Hepatocyte (in vitro differentiated cells): ENCODE measurements at regions not wholly inside any gene's neighbourhood (a gene's known extent, or its start where the extent isn't known, plus 50 kb on each side); places are given as distances from the start of the nearest gene placed in this dataset.

Source experiments
- DNase-seq: peaks from one replicate; pipeline ENCODE4 v3.0.0-alpha.2; 2016; ENCODE audit warnings: low spot score
- H2AFZ ChIP-seq: fragments of 200-600 bp; sonication (generic); 2 replicates; pipeline ENCODE4 v1.6.0; 2016; ENCODE audit warnings: antibody characterized with exemption, mild to moderate bottlenecking
- H3K27ac ChIP-seq: fragments of 200-600 bp; sonication (generic); 2 replicates; pipeline ENCODE4 v1.5.1; 2016; ENCODE audit warnings: mild to moderate bottlenecking
- H3K27me3 ChIP-seq: fragments of 200-600 bp; sonication (generic); 2 replicates; pipeline ENCODE4 v1.6.1; 2016
- H3K36me3 ChIP-seq: fragments of 200-600 bp; sonication (generic); replicated peaks from 2 replicates; pipeline ENCODE4 v1.5.1; 2016; ENCODE audit warnings: low read depth; ENCODE audit not compliant: insufficient read depth
- H3K4me1 ChIP-seq: fragments of 200-600 bp; sonication (generic); 2 replicates; pipeline ENCODE4 v1.5.1; 2016; ENCODE audit warnings: mild to moderate bottlenecking, moderate library complexity; ENCODE audit not compliant: insufficient read depth
- H3K4me2 ChIP-seq: fragments of 200-600 bp; sonication (generic); 2 replicates; pipeline ENCODE4 v1.6.0; 2016
- H3K4me3 ChIP-seq: fragments of 200-600 bp; sonication (generic); 2 replicates; pipeline ENCODE4 v1.5.1; 2016; ENCODE audit warnings: mild to moderate bottlenecking
- H3K79me2 ChIP-seq: fragments of 200-600 bp; sonication (generic); 2 replicates; pipeline ENCODE4 v1.6.0; 2017; ENCODE audit warnings: mild to moderate bottlenecking
- H3K9me2 ChIP-seq: fragments of 200-600 bp; sonication (generic); replicated peaks from 2 replicates; pipeline ENCODE4 v1.6.0; 2017; ENCODE audit warnings: mild to moderate bottlenecking; ENCODE audit not compliant: insufficient read depth
- H3K9me3 ChIP-seq: fragments of 200-600 bp; sonication (generic); 2 replicates; pipeline ENCODE4 v1.5.1; 2016; ENCODE audit warnings: low read depth, mild to moderate bottlenecking
- H4K20me1 ChIP-seq: fragments of 200-600 bp; sonication (generic); 2 replicates; pipeline ENCODE4 v1.6.0; 2016; ENCODE audit warnings: mild to moderate bottlenecking; ENCODE audit not compliant: insufficient read depth, poor library complexity, severe bottlenecking
- EZH2 ChIP-seq: fragments of 200-600 bp; sonication (generic); IDR thresholded peaks from 2 replicates; pipeline ENCODE4 v1.6.1; 2016; ENCODE audit warnings: antibody characterized with exemption, mild to moderate bottlenecking, borderline replicate concordance
- EZH2phosphoT487 ChIP-seq: fragments of 200-600 bp; sonication (generic); IDR thresholded peaks from one replicate; pipeline ENCODE4 v1.6.1; 2018; ENCODE audit warnings: antibody characterized with exemption, mild to moderate bottlenecking, low read depth, moderate library complexity; ENCODE audit not compliant: unreplicated experiment, severe bottlenecking
- WGBS: methylation state at CpG from one replicate; pipeline ENCODE4 v1.1.6; 2016; ENCODE audit warnings: low lambda C conversion rate; ENCODE audit errors: missing lambda C conversion rate; 5-methylcytosine and 5-hydroxymethylcytosine counted together
- TF ChIP-seq, protein P1 (sequence below): fragments of 200-600 bp; sonication (generic); IDR thresholded peaks from 2 replicates; pipeline ENCODE4 v1.5.1; 2016; ENCODE audit warnings: antibody characterized with exemption, mild to moderate bottlenecking; ENCODE audit not compliant: poor library complexity

DNA sequence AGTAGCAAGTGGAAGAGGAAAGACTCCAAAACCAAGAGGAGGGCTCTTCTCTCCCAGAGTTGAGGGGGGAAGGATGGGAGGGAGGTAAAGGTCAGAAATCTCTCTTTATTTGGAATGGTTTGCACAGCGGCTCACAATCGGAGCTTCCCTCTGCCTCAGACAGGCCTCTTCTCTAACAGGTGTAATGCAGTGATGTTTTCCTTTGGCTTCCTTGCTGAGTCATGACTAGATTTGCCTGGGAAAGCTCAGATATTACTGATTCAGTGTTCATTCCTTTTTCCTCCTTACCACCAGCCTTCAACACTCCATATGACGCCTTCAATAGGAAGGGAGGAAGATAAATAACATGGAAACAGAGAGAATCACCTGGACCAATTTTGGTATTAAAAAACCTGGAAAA, 136.6 kb downstream of the RNF152 start:
- H3K4me1 ChIP-seq, result no peaks in the 10 kb centered on the region
- no peaks in the 10 kb centered on the region for H3K9me2 ChIP-seq
- no peaks in the 10 kb centered on the region for H4K20me1 ChIP-seq
- no peak overlapping the region for H2AFZ ChIP-seq
- 76% methylated on average over 3 of the region's 3 CpGs for WGBS
- no peaks in the 10 kb centered on the region for H3K79me2 ChIP-seq
- no peaks in the 10 kb centered on the region for H3K36me3 ChIP-seq
- no peak overlapping the region for H3K4me3 ChIP-seq
- TF ChIP-seq EZH2 (no peak), EZH2phosphoT487 (no peak)
- TF ChIP-seq, protein P1, sequence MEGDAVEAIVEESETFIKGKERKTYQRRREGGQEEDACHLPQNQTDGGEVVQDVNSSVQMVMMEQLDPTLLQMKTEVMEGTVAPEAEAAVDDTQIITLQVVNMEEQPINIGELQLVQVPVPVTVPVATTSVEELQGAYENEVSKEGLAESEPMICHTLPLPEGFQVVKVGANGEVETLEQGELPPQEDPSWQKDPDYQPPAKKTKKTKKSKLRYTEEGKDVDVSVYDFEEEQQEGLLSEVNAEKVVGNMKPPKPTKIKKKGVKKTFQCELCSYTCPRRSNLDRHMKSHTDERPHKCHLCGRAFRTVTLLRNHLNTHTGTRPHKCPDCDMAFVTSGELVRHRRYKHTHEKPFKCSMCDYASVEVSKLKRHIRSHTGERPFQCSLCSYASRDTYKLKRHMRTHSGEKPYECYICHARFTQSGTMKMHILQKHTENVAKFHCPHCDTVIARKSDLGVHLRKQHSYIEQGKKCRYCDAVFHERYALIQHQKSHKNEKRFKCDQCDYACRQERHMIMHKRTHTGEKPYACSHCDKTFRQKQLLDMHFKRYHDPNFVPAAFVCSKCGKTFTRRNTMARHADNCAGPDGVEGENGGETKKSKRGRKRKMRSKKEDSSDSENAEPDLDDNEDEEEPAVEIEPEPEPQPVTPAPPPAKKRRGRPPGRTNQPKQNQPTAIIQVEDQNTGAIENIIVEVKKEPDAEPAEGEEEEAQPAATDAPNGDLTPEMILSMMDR, result no peak
- H3K4me2 ChIP-seq, result no peak overlapping the region
- H3K9me3 ChIP-seq, result no peaks in the 10 kb centered on the region
- H3K27ac ChIP-seq, result no peak overlapping the region
- DNase-seq, result no peak
- H3K27me3 ChIP-seq, result no peaks in the 10 kb centered on the region

DNA sequence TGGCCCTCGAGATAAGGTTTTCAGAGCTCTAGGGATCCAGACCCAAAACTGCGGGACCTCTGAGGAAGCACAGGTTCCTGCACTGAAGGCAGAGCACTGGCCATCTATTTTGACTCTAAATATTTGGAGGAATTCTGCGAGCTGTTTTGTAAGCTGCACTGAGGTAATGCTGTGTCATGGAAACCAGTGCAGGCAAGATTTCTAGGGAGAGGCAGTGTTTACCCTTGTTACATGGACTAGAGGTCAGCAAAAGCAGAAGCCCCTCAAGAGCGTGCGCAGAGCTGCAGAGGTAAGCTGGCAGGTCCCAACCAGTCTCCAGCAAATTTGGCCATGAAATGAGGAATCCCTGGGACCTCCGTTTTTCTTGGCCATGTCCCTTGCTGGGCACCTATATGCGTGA, 137.3 kb downstream of the RNF152 start:
- no peaks in the 10 kb centered on the region for H4K20me1 ChIP-seq
- H3K4me3 ChIP-seq, result no peak overlapping the region
- no peaks in the 10 kb centered on the region for H3K79me2 ChIP-seq
- no peaks in the 10 kb centered on the region for H3K36me3 ChIP-seq
- no peak overlapping the region for H2AFZ ChIP-seq
- 74% methylated on average over 7 of the region's 7 CpGs for WGBS
- no peak for DNase-seq
- H3K27ac ChIP-seq, result no peak overlapping the region
- TF ChIP-seq, protein P1, result no peak
- TF ChIP-seq EZH2 (no peak), EZH2phosphoT487 (no peak)
- H3K9me2 ChIP-seq, result no peaks in the 10 kb centered on the region
- H3K9me3 ChIP-seq, result no peaks in the 10 kb centered on the region
- no peaks in the 10 kb centered on the region for H3K4me1 ChIP-seq
- no peaks in the 10 kb centered on the region for H3K27me3 ChIP-seq
- no peak overlapping the region for H3K4me2 ChIP-seq

DNA sequence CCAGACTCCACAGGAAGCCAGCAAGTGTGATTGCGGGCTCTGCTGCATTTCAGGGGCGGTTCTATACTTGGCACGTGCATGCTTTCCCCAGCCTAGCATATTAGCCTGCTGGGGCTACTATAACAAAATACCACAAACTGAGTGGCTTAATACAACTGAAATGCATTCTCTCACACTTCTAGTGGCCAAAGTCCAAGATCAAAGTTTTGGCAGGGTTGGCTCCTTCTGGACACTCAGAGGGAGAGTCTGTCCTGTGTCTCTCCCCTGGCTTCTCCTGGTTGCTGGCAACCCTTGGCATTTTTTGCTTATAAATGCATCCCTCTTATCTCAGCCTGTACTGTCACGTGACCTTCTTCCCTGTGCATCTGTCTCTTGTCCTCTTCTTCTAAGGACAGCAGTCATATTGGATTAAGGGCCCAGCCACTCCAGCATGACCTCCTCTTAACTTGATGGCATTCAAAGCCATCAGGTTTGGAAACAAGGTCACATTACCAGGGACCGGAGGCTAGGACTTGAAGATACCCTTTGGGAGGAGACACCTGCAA, 138.7 kb downstream of the RNF152 start:
- no peaks in the 10 kb centered on the region for H3K9me3 ChIP-seq
- no peaks in the 10 kb centered on the region for H4K20me1 ChIP-seq
- H3K27me3 ChIP-seq, result no peaks in the 10 kb centered on the region
- no peak overlapping the region for H3K27ac ChIP-seq
- no peak overlapping the region for H3K4me2 ChIP-seq
- no peak overlapping the region for H3K4me3 ChIP-seq
- H3K36me3 ChIP-seq, result no peaks in the 10 kb centered on the region
- TF ChIP-seq, protein P1, result no peak
- no peak for TF ChIP-seq EZH2phosphoT487
- no peak for TF ChIP-seq EZH2
- DNase-seq, result no peak
- H3K79me2 ChIP-seq, result no peaks in the 10 kb centered on the region
- no peak overlapping the region for H2AFZ ChIP-seq
- 81% methylated on average over 5 of the region's 5 CpGs for WGBS
- H3K4me1 ChIP-seq, result no peaks in the 10 kb centered on the region
- no peaks in the 10 kb centered on the region for H3K9me2 ChIP-seq

DNA sequence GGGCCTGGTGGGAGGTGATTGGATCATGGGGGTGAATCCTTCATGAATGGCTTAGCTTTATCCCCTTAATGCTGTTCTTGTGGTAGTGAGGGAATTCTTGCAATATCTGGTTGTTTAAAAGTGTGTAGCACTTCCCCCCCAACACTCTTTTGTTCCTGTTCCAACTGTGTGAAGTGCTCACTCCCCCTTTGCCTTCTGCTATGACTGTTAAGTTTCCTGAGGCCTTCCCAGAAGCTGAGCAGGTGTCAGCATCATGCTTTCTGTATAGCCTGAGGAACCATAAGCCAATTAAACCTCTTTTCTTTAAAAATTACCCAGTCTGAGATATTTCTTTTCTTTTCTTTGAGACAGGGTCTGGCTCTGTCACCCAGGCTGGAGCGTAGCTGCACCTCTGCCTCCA, 139.4 kb downstream of the RNF152 start:
- Histone ChIP-seq H3K36me3 (no peaks in the 10 kb centered on the region), H3K9me2 (no peaks in the 10 kb centered on the region), H3K9me3 (no peaks in the 10 kb centered on the region), H3K4me2 (no peak overlapping the region), H3K27me3 (no peaks in the 10 kb centered on the region), H3K27ac (no peak overlapping the region), H3K4me3 (no peak overlapping the region), H4K20me1 (no peaks in the 10 kb centered on the region), H3K4me1 (no peaks in the 10 kb centered on the region), H3K79me2 (no peaks in the 10 kb centered on the region), H2AFZ (no peak overlapping the region)
- no peak for TF ChIP-seq EZH2
- TF ChIP-seq, protein P1, result no peak
- no peak for TF ChIP-seq EZH2phosphoT487
- DNase-seq, result no peak
- 95% methylated on average over 1 of the region's 1 CpG for WGBS
